ENCODE measurements at regions not wholly inside any gene's neighbourhood (a gene's known extent, or its start where the extent isn't known, plus 50 kb on each side); places are given as distances from the start of the nearest gene placed in this dataset.
"Not testable (repeated sequence)": the region's sequence is repeated elsewhere in the genome, so short reads cannot be mapped to it uniquely, and the experiment has no call there.

DNA sequence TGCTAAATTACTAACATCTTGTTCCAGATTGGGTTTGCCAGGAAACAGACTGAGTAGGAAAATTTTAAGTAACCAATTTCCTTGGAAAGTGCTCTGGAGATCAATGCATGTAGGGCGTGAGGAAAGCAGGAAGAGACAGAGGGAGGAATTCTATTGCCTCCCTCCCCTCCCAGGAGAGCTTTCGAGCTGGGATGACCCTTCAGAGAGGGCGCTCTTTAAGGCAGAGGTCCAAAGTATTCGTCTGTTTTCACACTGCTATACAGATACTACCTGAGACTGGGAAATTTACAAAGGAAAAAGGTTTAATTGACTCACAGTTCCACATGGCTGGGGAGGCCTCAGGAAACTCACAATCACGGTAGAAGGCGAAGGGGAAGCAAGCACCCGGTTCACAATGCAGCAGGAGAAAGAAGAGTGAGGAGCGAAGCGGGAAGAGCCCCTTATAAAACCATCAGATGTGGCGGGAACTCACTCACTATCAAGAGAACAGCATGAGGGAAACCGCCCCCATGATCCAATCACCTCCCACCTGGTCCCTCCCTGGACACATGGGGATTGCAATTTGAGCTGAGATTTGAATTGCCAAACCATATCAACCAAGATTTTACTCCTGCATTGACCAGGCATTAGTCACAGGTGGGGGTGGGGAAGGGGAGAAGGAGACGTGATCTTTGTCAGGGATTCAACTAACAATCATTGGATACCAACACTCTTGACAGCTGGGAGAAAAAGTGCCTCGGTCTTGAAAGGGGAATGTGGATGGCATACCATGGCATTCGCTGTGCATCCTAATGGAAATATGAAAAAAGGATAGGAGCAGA, 63.8 kb downstream of the SLITRK2 start:
- DNase-seq: no peak

DNA sequence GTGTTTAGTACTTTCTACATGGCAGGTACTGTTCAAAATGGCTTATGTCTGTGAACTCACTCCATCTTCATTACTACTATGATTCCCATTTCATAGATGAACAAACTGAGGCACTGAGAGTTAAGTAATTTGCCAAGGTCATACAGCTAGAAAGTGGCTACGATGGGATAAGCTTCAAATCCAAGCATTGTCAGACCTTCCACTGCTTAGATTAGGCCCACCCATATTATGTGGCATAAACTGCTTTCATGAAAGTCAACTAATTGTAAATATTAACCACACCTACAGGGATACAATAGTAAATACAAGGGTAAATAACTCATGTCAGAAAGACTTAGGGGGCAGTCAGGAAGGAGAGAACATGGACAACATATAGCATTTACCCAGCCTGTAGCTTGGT, 68.8 kb downstream of the SLITRK2 start:
- no peak for DNase-seq

DNA sequence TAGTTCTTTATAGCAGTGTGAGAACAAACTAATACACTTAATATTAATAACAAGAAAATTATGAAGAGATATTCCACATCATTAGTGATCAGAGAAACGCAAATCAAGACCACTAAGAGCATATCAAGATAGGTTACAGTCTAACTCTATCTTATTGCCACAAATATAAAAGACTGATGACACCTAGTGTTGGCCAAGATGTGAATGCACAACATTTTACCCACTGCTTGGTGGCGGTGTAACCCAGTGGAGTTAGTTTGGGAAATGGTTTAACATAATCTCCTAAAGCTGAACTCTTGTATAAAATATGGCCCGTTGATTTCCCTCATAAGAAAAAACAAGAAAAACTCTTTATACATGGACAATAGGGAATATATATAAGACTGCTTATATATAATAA, 92.4 kb downstream of the SLITRK2 start:
- no peak for DNase-seq

DNA sequence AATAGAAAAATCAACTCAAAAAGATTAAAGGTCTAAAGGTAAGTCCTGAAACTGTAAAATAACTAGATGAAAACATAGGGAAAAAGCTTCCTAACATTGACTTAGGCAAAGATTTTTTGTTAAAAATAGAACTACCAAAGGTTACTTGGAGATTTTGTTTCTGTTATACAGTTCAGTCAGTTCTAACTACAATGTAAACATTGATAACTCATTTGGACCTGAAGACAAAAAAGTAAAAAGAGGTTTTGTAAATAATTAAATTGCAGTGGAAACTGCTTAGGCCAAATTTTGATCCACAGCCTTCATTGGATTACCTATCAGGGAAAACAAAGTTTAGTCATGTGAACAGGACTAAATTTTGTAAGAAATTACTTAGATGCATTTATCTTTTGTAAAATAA, 101.8 kb downstream of the SLITRK2 start:
- DNase-seq: no peak

DNA sequence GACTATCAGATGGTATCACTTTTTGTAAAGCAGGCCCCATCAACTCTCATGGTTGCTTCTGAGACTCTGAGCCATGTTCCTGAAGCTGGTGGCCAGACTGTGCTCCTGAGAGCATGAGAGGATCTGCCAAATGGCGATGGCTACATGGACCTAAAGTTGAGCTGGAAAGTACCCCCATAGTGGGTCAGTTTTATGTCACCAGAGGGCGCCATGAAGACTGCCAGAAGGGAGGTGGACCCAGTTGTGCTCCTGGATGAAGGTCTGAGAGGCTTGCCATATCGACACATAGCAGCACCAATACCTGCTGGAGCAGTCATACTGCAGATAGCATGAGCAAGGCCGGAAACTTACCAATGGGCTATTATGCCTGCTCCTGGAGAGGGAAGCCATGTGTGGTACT, 105.7 kb downstream of the SLITRK2 start:
- no peak for DNase-seq

DNA sequence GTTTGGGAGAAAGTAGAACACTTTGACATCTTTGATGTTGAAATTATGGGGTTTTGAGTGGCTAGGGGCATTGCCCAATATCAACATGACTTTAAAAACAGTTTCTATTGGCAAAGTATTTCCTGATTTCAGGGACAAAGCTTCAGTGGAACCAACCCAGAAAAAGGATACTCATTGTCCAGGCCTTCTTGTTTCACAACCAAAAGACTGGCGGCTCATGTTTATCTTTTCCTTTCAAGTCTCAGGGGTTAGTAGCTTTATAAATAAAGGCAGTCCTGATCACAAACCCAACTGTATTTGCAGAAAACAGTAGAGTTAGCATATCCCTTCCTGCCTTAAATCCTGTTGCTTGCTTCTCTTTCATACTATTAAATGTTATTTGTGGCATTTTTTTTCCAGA, 119.1 kb downstream of the SLITRK2 start:
- no peak for DNase-seq

DNA sequence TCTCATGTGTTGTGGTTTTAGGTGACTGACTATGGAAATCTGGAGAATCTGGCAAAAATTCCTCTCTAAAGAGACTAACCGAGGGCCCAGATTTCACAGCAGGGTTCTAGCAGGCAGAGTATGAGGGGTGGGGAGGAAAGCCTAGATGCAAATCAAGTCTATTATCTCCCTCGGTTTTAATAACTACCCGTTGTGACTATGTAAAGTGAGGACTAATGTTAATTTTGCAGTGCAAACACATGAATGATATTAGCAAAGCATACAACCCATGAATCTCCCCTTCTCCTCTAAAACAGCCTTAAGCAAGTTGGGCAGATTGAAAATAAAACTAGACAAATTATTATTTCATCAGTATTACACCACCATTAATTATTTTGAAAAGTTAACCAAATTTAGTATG, 131.4 kb downstream of the SLITRK2 start:
- no peak for DNase-seq

DNA sequence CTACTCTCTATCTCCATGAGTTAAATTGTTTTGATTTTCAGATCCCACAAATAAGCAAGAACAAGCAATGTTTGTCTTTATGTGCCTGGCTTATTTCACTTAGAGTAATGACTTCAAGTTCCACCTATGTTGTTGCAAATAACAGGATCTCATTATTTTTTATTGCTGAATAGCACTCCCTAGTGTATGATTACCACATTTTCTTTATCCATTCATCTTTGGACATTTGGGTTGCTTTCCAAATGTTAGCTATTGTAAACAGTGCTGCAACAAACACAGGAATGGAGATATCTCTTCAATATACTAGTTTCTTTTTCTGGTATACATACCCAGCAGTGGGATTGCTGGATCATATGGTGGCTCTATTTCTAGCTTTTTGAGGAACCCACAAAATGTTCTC, 136.0 kb downstream of the SLITRK2 start:
- DNase-seq: no peak

DNA sequence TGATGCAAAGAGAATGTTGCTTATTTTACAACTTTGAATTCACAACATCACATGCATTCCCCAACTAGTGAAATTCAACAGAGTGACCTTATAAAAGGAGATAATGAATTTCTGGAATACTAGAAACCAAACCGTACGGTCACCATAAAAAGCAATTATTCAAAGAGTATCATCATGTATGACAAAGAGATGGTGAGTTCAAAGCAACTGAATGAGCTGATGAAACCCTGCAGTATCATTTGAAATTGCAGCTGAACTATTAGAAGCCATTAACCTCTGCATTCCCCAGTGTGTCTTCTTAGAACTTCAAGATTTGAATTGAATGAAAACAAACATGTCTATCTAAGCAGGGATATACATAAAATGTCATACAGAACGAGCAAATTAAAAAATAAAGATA, 172.4 kb downstream of the SLITRK2 start:
- DNase-seq: no peak

DNA sequence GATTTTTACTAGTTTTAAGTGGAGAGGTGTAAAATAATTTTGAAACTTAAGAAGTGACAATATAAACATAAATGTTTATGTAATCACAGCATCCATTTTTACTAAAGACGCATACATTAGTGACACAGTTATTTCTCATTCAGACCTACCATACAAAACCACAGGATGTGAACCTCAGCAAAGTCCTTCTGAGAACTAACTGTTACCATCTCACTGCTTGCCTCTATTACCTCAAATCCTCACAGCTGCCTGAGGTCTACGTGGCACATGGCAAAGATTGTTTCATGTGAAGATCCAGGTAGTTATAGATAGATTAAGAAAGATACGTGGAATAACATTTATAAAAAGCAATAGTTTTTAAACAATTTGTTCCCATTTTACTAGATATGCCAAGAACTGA, 189.0 kb downstream of the SLITRK2 start:
- no peak for DNase-seq

DNA sequence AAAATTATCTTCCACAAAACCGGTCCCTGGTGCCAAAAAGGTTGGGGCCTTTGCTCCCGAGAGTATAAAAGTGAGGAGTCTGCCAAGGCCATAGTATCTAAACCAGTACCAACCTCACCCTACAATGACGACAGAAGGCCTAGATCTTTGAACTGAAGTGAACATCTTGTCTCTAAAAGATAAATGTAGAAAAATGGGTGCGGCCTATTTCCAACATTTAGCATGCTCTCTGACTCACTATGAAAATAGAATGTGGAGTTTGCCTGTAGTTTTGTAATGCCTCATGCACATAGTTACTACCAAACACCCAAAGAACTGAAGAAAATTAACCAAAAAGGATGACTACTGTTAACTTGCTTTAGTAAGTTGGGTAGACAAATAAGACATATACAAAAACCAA, 218.4 kb downstream of the SLITRK2 start:
- no peak for DNase-seq

DNA sequence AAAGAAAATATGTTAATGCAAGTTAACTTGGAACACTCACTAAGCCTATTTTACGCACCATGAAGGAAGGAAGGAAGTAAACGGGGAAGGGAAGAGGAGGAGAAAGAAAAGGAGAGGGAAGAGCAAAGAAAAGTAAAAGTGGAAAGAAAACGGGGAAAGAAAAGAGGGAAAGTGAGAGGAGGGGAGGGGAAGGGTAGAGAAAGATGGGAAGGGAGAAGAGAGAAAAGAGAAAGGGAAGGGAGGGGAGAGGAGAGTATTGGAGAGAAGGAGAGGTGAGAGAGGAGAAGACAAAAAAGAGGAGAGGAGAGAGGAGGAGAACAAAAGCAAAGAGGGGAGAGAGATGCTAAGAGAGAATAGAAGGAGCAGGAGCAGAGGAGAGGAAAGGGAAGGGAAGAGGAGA, 224.1 kb downstream of the SLITRK2 start:
- no peak for DNase-seq

DNA sequence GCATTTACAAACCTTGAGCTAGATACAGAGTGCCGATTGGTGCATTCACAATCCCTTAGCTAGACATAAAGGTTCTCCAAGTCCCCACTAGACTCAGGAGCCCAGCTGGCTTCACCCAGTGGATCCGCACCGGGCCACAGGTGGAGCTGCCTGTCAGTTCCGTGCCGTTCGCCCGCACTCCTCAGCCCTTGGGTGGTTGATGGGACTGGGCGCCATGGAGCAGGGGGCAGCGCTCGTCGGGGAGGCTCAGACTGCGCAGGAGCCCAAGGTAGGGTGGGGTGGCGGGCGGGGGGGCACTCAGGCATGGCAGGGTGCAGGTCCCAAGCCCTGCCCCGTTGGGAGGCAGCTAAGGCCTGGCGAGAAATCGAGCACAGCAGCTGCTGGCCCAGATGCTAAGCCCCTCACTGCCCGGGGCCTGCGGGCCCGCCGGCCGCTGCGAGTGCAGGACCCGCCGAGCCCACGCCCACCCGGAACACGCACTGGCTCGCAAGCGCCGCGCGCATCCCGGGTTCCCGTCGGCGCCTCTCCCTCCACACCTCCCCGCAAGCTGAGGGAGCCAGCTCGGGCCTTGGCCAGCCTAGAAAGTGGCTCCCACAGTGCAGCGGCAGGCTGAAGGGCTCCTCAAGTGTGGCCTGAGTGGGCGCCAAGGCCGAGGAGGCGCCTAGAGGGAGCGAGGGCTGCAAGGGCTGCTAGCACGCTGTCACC, 228.5 kb downstream of the SLITRK2 start:
- DNase-seq: not testable (repeated sequence)

DNA sequence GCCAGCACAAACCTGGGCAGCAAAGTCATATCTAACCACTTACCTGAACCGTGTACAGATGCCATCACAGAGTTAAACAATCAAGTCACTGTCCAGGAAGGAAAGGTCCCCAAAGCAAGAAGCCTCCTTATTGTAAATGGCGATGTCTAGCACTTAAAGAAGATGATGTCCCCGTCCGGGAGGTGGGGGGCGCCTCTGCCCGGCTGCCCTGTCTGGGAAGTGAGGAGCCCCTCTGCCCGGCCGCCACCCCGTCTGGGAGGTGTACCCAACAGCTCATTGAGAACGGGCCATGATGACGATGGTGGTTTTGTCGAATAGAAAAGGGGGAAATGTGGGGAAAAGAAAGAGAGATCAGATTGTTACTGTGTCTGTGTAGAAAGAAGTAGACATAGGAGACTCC, 231.9 kb downstream of the SLITRK2 start:
- not testable (repeated sequence) for DNase-seq

DNA sequence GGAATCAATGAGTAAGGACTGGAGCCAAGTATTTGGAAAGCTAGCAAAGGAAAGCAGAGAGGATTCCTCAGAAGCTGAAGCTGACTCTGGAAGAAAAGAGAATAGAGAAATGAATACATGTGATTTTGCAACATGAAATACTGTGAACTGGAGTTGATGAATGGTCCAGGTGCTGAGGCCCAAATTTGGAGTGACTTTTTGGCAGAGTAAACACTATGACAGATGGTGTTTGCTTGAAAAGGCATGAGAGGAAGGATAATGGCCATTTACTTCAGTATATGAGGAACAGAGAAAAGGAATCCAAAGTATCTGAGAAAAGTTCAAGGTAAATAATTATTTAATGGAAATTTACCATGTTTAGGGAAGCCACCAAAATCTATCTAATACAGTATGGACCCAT, 236.7 kb downstream of the SLITRK2 start:
- DNase-seq: no peak

DNA sequence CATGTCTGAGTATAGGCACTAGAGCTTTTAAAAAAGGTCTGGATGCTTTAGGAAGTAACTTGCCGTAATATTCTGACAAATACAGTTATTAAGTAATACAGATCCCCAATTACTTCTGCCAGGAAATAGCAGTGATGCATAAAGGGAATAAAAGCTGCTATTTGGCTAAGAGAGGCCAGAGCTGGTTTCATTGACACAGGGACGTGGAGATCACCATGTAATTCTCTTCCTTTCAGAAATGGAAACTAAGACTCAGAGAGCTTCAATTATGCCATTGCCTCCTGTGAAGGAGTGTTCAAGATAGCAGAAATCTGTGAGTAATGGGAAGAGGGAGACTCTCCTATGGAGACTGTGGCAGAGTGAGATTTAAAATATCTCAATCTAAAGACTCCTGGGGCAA, 238.1 kb downstream of the SLITRK2 start:
- DNase-seq: no peak

DNA sequence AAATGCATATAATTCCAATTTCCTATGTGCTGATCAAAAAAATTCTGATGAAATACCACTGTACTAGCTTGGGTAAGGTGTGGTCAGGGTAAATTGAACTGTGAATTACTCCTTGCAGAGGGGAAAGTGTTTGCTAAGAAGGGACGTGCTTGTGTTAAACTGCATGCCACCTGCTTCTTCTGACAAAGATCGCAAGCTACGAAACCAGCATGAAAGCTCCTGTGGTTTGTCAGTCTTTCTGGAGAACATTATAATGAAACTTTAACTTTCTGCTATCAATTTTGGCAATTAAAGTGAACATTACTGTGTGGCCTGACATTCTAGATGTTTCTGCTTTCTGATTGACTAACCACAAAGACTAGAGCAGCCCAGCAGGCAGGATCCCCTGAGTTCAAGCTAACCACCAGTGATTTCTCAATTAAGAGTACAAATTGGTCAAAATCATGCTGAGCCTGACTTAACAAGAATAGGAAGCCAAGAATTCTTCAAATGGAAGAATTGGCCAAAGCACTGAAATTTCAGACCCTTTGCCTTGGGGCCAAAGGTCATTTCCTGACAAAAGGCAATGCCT, 239.0 kb downstream of the SLITRK2 start:
- no peak for DNase-seq

DNA sequence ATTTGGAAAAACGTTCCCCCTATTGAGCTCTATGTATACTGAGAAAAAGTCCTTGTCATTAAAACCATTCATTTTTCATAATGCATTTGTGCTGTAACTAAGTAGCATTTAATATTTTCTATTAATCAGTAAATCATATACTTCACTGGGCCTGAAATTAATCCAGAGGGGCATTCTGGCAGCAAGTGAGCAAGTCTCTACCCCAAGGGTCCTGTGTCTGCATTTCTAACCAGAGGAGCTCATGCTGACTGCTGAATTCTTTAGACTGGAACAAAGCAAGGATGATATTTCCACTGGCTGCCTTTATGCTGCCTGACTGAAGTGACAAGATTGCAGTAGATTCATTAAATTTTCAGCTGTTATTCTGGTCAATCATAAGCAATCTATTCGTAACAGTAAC, 246.5 kb downstream of the SLITRK2 start:
- DNase-seq: no peak

DNA sequence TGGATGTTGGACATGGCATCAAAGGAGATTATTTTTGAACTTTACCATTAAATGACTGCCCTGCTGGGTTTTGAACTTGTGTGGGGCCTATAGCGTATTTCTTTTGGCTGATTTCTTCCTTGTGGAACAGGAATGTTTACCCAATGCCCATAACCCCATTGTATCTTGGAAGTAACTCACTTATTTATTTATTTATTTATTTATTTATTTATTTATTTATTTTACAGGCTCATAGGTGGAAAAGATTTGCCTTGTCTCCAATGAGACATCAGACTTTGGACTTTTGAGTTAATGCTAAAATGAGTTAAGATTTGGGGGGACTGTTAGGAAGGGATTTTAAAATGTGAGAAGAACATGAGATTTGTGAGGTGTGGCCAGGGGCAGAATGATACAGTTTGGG, 273.1 kb downstream of the SLITRK2 start:
- DNase-seq: no peak

DNA sequence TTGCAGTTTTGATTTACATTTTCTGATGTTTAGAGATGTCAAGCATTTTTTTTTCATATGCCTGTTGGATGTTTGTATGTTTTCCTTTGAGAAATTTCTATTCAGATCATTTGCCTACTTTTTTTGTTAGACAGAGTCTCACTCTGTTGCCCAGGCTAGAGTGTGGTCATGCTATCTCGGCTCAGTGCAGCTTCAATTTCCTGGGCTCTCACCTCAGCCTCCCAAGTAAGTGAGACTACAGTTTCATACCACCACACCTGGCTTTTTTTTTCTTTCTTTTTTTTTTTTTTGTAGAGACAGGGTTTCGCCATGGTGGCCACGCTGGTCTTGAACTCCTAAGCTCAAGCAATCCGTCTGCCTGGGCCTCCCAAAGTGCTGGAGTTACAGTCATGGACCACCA, 291.7 kb downstream of the SLITRK2 start:
- DNase-seq: no peak

DNA sequence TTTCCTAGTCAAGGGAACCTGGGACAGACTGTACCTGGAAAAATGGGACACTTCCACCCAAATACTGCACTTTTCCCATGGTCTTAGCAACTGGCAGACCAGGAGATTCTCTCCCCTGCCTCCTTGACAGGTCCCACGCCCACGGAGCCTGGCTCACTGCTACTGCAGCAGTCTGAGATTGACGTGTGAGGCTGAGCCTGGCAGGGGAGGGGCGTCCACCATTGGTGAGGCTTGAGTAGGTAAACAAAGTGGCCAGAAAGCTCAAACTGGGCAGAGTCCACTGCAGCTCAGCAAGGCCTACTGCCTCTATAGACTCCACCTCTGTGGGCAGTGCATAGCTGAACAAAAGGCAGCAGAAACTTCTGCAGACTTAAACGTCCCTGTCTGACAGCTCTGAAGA, 301.4 kb downstream of the SLITRK2 start:
- not testable (repeated sequence) for DNase-seq

DNA sequence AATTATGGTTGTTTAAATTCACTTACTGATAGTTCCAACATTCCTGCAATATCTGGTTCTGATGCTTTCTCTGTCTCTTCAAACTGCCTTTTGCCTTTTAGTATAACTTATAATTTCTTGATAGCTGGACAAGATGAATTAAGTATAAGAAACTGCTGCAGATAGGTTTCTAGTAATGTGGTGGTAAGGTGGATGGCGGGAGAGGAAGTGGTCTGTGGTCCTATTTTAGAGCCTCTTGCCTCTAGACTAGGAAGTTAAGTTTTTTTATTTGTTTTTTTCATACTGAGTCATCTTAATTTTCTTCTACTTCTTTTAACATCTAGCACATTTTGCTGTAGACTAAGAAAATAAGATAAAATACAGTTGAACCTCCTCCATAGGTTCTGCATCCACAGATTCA, 310.0 kb downstream of the SLITRK2 start:
- DNase-seq: no peak

DNA sequence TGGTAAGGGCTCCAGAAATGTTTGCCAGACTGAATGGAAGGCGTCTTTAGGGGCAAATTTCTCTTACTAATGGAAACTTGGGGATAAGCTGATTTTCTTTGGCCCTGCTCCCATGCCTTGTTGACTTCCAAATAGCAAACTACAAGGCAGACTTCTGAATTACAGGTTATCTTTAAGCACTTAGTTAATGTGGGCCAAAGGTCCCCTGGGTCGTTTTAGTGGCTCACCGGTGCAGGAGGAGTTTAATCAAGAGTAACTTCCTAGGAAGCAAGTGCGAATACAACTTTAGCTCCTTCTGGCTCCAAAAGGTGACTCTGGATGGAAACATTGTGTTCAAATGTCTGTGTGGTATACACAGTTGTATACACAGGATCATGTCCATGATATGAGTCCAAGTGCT, 323.6 kb downstream of the SLITRK2 start:
- no peak for DNase-seq

DNA sequence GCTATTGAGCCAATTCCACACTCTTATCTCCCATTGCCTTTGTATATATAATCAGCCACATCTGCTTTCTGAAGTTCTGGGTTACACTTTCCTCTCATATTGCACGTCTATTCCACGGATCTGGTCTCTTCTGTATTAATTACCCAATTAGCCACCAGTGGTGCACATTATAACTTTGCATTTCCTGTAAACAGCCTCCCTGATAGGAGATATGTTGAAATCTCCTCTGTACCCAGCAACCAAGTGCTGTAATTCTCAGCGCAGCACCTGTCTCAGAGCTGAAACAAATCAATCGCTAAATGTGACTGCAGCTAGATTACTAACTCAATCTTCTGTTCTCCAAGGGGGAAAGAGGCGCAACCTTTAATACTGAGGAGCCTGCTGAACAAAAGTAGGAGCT, 326.4 kb downstream of the SLITRK2 start:
- DNase-seq: no peak

Measured in AML-193 (cell line).